ENCODE measurements at regions not wholly inside any gene's neighbourhood (a gene's known extent, or its start where the extent isn't known, plus 50 kb on each side); places are given as distances from the start of the nearest gene placed in this dataset.

DNA sequence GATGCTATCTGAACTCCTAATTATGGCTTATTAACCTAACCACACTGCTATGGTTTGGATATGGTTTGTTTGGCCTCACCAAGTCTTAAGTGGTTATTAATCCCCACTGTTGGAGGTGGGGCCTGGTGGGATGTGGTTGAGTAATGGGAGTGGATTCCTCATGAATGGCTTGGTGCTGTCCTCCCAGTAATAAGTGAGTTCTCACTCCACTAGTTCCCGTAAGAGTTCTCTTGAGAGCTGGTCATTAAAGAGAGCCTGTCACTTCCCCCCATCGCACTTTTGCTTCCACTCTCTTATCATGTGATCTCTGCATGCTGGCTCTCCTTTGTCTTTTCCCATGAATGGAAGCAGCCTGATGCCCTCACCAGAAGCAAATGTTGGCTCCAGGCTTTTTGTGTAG lies 328.8 kb downstream of the PLA2G4A start:
- TF ChIP-seq, protein P1, sequence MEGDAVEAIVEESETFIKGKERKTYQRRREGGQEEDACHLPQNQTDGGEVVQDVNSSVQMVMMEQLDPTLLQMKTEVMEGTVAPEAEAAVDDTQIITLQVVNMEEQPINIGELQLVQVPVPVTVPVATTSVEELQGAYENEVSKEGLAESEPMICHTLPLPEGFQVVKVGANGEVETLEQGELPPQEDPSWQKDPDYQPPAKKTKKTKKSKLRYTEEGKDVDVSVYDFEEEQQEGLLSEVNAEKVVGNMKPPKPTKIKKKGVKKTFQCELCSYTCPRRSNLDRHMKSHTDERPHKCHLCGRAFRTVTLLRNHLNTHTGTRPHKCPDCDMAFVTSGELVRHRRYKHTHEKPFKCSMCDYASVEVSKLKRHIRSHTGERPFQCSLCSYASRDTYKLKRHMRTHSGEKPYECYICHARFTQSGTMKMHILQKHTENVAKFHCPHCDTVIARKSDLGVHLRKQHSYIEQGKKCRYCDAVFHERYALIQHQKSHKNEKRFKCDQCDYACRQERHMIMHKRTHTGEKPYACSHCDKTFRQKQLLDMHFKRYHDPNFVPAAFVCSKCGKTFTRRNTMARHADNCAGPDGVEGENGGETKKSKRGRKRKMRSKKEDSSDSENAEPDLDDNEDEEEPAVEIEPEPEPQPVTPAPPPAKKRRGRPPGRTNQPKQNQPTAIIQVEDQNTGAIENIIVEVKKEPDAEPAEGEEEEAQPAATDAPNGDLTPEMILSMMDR (IDR thresholded peaks at IDR 0.05): no peak
- no peak for TF ChIP-seq ZFX (IDR thresholded peaks at IDR 0.05; ENCODE audit: borderline replicate concordance)

Data from 22Rv1 (cell line).